ENCODE measurements at regions not wholly inside any gene's neighbourhood (a gene's known extent, or its start where the extent isn't known, plus 50 kb on each side); places are given as distances from the start of the nearest gene placed in this dataset.

DNA sequence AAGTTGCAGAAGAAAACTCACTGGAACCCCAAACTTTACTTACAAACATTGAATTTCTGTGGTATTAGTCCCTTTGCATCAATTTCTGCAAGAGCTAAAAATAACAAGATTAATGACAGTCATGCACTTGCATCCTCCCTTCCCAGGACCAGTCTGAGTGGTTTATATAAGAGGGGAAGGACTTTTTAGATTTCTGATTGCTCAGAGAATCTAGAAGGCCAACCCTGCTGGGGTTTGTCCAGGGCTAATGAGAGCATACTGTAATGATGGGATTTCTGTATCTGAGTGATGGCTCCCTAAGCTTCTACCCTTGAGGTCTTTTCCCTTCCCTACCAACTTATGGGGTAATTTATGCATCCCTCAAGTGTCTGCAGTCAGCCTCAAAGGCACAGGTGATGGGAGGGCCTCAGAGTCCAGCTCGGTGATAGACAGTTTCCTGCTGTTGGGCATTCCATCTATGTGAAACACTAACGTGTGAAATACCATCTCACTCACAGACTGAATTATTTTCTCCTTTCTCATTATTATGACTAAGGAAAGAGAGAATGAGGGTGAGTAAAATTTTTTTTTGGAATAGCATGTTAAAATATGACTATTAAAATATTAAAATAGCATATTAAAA is 556.3 kb downstream of the RIT2 start:
- Mint-ChIP-seq H3K27me3 (no peaks in the 10 kb centered on the region), H3K4me1 (no peaks in the 10 kb centered on the region), H3K27ac (no peak overlapping the region), H3K36me3 (ENCODE audit: low read depth) (no peaks in the 10 kb centered on the region), H3K4me3 (no peak overlapping the region), H3K9me3 (no peaks in the 10 kb centered on the region)
- DNase-seq: no peak
- POLR2A ChIA-PET: no interaction called here
- CTCF ChIA-PET: no interaction called here

DNA sequence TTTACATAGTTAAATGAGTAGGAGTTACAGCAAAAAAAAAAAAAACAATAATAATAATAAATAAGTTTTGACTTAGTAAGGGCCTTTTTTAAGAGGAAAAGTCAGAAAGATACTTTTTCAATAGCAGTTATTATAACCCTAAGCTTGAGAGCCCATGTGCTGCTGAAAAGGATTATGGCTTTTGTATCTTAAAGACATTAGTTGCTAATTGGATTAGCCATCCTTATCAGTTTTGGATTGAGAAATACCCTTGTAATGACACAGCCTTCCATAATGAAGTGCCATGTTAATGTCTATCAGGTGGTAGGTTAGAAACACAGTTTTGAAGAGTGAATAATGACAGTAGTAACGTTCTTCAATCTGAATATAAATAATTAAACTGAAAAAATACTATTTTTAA is 554.0 kb downstream of the RIT2 start:
- POLR2A ChIA-PET: no interaction called here
- H3K27me3 Mint-ChIP-seq: no peaks in the 10 kb centered on the region
- H3K9me3 Mint-ChIP-seq: no peaks in the 10 kb centered on the region
- H3K36me3 Mint-ChIP-seq (ENCODE audit: low read depth): no peaks in the 10 kb centered on the region
- CTCF ChIA-PET: no interaction called here
- H3K27ac Mint-ChIP-seq: no peak overlapping the region
- no peak overlapping the region for H3K4me3 Mint-ChIP-seq
- H3K4me1 Mint-ChIP-seq: no peaks in the 10 kb centered on the region
- DNase-seq: no peak

DNA sequence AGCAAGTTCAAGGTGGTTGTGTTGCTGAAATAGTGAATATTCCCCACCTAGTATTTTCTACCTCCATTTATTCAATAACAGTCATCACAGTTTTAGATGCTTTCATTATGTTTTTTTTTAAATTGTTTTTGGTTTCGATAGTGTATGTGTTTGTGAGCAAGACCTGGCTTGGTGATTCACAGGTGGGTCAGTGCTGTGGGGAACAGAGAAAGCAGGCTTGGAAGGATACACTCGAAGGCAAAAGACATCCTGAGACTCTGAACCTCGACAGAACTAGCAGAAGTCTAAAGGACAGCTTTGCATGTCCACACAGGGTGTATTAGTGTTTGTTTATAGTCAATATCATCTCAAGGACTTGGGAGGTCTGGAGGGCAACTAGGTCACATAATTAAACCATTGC is 551.5 kb downstream of the RIT2 start:
- Mint-ChIP-seq H3K4me1 (no peaks in the 10 kb centered on the region), H3K27me3 (no peaks in the 10 kb centered on the region), H3K36me3 (ENCODE audit: low read depth) (no peaks in the 10 kb centered on the region), H3K9me3 (no peaks in the 10 kb centered on the region), H3K27ac (no peak overlapping the region), H3K4me3 (no peak overlapping the region)
- ChIA-PET CTCF (no interaction called here), POLR2A (no interaction called here)
- DNase-seq: no peak

DNA sequence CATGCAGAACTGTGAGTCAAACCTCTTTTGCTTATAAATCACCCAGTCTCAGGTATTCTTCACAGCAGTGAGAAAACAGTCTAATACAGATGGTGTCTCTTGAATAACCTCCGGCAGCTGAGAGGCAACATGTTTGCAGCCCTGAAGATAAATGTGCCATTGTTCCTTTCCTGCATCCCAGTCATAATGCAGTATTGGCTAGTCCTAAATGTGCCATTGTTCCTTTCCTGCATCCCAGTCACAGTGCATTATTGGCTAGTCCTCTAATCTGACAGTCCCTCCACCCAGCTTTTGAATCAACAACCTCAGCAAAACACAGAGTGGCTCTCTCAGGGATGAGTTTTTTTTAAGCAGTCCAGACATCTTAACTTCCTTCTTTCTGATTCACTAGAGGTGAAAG is 550.7 kb downstream of the RIT2 start:
- Mint-ChIP-seq H3K27me3 (no peaks in the 10 kb centered on the region), H3K4me3 (no peak overlapping the region), H3K27ac (no peak overlapping the region), H3K36me3 (ENCODE audit: low read depth) (no peaks in the 10 kb centered on the region), H3K4me1 (no peaks in the 10 kb centered on the region), H3K9me3 (no peaks in the 10 kb centered on the region)
- CTCF ChIA-PET: no interaction called here
- POLR2A ChIA-PET: no interaction called here
- no peak for DNase-seq

DNA sequence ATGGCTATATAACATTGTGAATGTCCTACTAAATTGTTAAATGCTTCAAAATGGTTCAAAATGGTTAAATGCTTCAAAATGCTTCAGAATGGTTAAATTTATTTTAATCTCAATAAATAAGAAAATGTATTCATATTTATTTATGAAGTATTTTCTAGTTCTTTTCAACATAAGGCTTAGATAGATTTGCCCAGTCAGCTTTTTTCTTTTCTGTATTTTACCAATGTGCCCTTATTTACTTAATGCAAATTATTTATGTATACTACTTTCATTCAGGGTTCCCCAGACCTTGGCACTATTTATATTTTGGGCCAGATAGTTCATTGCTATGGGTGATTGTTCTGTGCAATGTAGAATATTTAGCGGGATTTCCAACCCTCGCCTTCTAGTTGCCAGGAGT is 546.7 kb downstream of the RIT2 start:
- Mint-ChIP-seq H3K4me1 (no peaks in the 10 kb centered on the region), H3K36me3 (ENCODE audit: low read depth) (no peaks in the 10 kb centered on the region), H3K9me3 (peaks cover 2% of the 10 kb centered on the region), H3K27me3 (no peaks in the 10 kb centered on the region), H3K4me3 (no peak overlapping the region), H3K27ac (no peak overlapping the region)
- ChIA-PET CTCF (no interaction called here), POLR2A (no interaction called here)
- no peak for DNase-seq

DNA sequence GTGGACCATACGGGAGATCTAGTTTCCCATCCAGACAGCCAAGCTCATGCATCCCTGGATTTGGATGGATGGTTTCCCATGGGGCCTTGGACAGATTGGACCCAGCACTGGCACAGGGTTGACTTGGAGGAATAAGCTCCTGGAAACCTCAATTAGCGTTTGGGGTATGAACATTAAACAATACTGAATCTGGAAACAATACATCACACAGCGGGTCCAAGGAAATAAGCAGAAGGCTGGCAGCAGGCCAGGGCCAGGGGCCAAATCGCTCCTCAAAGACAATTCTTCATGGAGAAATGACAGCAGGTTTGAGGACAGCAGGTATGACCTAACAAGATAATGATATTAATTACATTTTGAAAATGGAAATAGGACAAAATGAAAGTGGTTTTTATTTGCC is 540.6 kb downstream of the RIT2 start:
- H3K27me3 Mint-ChIP-seq: no peaks in the 10 kb centered on the region
- ChIA-PET POLR2A (no interaction called here), CTCF (no interaction called here)
- H3K27ac Mint-ChIP-seq: no peak overlapping the region
- H3K9me3 Mint-ChIP-seq: peaks cover 2% of the 10 kb centered on the region
- H3K4me1 Mint-ChIP-seq: no peaks in the 10 kb centered on the region
- H3K4me3 Mint-ChIP-seq: no peak overlapping the region
- DNase-seq: no peak
- H3K36me3 Mint-ChIP-seq (ENCODE audit: low read depth): no peaks in the 10 kb centered on the region

DNA sequence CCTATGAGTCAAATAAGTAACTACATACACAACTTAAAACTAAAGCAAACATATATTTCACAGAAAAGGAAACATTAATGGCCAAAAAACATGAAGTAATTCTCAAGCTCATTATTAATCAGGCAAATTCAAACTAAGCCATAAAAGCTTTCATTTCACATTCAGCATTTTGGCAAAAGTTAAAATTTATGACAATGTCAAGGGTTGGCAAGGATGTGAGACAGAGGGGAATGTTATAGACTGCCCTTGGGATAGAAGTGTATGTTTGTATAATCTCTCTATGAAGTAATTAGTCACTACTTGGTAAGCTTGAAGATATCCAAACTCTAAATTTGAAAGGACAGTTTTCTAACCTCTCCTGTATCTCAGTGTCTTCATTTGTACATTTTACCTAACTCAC is 539.4 kb downstream of the RIT2 start:
- no peak overlapping the region for H3K27ac Mint-ChIP-seq
- POLR2A ChIA-PET: interaction anchor here (0.6 kb wide), 1 partner anchor 503 kb away, joined by 3 read pairs; no protein-coding TSS in a partner anchor
- H3K4me3 Mint-ChIP-seq: no peak overlapping the region
- no peaks in the 10 kb centered on the region for H3K27me3 Mint-ChIP-seq
- CTCF ChIA-PET: no interaction called here
- H3K9me3 Mint-ChIP-seq: peaks cover 2% of the 10 kb centered on the region
- no peaks in the 10 kb centered on the region for H3K36me3 Mint-ChIP-seq (ENCODE audit: low read depth)
- no peaks in the 10 kb centered on the region for H3K4me1 Mint-ChIP-seq
- DNase-seq: no peak

DNA sequence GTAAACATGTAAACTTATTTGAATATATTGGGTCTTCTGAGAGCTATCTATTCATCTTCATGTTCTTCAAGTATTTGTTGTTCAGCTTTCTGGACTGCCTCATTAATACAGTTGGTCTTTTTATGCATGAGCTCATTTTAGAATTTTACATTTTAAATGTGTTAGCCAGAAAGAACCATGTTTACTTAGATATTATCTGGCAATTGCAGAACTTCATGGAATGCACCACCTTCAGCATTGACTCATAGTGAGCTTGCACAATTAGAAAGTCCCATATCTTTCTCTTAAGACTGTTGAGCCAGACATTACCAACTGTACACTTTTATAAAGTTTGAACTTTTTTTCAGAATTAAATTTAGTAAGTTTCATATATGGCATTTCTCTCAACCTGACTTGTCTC is 536.7 kb downstream of the RIT2 start:
- no peaks in the 10 kb centered on the region for H3K36me3 Mint-ChIP-seq (ENCODE audit: low read depth)
- ChIA-PET CTCF (no interaction called here), POLR2A (no interaction called here)
- no peak for DNase-seq
- no peaks in the 10 kb centered on the region for H3K9me3 Mint-ChIP-seq
- no peaks in the 10 kb centered on the region for H3K4me1 Mint-ChIP-seq
- no peak overlapping the region for H3K4me3 Mint-ChIP-seq
- H3K27me3 Mint-ChIP-seq: no peaks in the 10 kb centered on the region
- H3K27ac Mint-ChIP-seq: no peak overlapping the region

DNA sequence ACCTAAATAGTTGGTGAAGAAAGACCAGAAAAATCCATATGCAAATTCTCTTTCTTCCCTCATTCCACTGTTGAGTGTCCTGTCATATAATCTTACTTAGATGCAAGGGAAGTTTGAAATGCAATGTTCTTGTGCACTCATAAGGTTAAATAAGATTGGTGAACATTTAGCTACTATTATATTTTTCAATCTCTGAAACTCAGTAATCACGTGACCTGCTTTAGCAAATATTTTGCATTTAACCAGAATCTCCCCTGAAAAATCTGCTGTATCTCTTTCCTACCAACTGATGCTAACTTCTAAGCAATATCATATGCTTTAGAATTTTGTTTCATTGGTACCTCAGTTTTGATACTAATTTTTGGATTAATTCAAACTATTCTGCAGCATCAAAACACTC is 533.2 kb downstream of the RIT2 start:
- Mint-ChIP-seq H3K27me3 (no peaks in the 10 kb centered on the region), H3K27ac (no peak overlapping the region), H3K9me3 (peaks cover 5% of the 10 kb centered on the region), H3K4me3 (no peak overlapping the region), H3K36me3 (ENCODE audit: low read depth) (no peaks in the 10 kb centered on the region), H3K4me1 (no peaks in the 10 kb centered on the region)
- CTCF ChIA-PET: no interaction called here
- DNase-seq: no peak
- POLR2A ChIA-PET: no interaction called here

DNA sequence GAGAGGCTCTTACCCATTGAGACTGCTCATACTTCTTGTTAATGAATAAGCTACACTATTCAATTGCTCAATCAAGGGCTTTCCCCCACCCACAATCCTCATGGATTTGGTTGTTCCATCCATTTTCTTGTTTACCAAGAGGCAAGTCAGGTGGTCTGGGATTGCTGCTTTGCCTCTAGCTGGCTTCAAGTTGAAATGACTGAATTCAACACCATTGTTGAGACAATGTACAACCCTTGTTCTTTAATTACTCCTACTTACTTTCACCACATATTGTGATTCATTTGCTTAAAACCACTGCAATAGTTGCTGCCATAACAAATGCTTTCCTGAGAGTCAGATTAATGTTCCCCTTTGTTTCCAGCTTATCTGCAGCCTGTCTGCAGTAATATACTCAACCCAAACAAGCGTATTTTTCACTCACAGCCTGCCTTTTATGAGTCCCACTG is 532.2 kb downstream of the RIT2 start:
- DNase-seq: no peak
- Mint-ChIP-seq H3K9me3 (peaks cover 5% of the 10 kb centered on the region), H3K27ac (no peak overlapping the region), H3K4me1 (no peaks in the 10 kb centered on the region), H3K36me3 (ENCODE audit: low read depth) (no peaks in the 10 kb centered on the region), H3K4me3 (no peak overlapping the region), H3K27me3 (no peaks in the 10 kb centered on the region)
- POLR2A ChIA-PET: no interaction called here
- CTCF ChIA-PET: no interaction called here

DNA sequence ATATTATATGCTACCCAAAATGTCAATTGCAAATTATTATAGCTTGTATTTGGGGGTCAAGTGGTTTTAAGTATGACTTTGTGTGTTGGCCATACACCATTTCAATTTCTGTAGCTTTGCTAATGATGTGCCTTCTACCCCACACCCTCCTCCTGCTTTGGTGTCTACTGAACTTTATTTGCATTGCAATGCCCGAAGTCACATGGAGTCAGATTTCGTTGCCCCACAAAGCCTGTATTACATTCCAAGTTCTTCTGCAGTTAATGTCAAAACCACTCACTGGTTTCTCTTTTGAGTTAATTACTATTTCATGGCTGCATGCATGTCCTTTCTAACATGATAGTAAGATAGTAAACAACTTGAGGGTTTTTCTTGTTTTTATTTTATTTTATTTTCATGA is 528.9 kb downstream of the RIT2 start:
- Mint-ChIP-seq H3K36me3 (ENCODE audit: low read depth) (no peaks in the 10 kb centered on the region), H3K9me3 (peaks cover 7% of the 10 kb centered on the region), H3K27me3 (no peaks in the 10 kb centered on the region), H3K4me3 (no peak overlapping the region), H3K27ac (no peak overlapping the region), H3K4me1 (no peaks in the 10 kb centered on the region)
- ChIA-PET CTCF (no interaction called here), POLR2A (no interaction called here)
- DNase-seq: no peak

DNA sequence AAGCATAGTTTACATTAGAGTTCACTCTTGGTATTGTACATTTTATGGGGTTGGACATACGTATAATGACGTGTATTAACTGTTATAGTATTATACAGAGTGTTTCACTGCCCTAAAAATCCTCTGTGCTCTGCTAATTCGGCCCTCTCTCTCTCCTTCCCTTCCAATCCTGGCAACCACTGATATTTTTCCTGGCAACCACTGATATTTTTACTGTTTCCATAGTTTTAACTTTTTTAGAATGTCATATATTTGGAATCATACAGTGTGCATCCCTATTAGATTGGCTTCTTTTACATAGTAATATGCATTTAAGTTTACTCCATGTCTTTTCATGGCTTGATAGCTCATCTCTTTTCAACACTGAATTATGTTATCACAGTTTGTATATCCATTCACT is 526.7 kb downstream of the RIT2 start:
- no peaks in the 10 kb centered on the region for H3K4me1 Mint-ChIP-seq
- POLR2A ChIA-PET: no interaction called here
- no peaks in the 10 kb centered on the region for H3K36me3 Mint-ChIP-seq (ENCODE audit: low read depth)
- H3K27me3 Mint-ChIP-seq: no peaks in the 10 kb centered on the region
- H3K27ac Mint-ChIP-seq: no peak overlapping the region
- CTCF ChIA-PET: no interaction called here
- DNase-seq: no peak
- peaks cover 7% of the 10 kb centered on the region for H3K9me3 Mint-ChIP-seq
- no peak overlapping the region for H3K4me3 Mint-ChIP-seq

DNA sequence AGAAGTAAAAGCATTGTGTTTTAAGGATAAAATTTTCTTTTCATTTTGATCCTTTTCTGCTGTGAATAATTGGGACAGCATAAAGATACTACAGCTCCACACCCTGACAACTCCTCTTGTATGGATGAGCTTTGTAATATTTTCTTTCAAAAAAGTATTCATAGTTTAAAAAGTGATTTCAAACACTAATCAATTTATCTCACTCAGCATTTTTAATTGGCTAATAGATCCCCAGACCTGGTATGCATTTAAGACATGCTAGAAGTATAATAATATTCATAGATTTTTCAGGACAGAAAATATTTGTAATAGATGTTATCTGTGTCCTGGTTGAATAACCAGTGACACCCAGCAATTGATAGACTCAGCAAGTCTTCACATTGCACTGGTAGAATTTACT is 510.7 kb downstream of the RIT2 start:
- no peak for DNase-seq
- Mint-ChIP-seq H3K27ac (no peak overlapping the region), H3K4me3 (no peak overlapping the region), H3K9me3 (no peaks in the 10 kb centered on the region), H3K36me3 (ENCODE audit: low read depth) (no peaks in the 10 kb centered on the region), H3K4me1 (no peaks in the 10 kb centered on the region), H3K27me3 (no peaks in the 10 kb centered on the region)
- POLR2A ChIA-PET: no interaction called here
- CTCF ChIA-PET: no interaction called here

DNA sequence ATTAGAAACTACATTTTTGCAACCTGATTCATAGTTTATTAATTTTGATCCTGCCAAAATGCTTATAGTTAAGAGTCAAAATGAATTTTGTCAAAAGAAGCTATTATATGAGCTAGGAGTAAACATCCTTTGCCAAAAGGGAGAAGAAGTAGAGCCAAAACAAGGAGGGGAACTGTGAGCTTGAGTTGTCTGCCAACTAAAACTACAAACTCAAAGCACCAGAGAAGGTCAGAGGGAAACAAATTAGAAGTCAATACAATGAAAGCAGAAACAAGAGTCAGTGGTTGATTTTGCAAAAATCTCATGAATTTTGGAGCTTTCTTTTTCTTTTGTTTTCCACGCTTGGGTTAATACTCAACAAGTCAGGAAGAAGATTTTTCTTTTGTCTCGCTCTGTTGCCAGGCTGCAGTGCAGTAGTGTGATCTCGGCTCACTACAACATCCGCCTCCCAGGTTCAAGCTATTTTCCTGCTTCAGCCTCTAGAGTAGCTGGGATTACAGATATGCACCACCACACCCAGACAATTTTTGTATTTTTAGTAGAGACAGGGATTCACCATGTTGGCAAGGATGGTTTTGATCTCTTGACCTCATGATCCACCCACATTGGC is 508.5 kb downstream of the RIT2 start:
- peaks cover 2% of the 10 kb centered on the region for H3K9me3 Mint-ChIP-seq
- no peaks in the 10 kb centered on the region for H3K4me1 Mint-ChIP-seq
- CTCF ChIA-PET: interaction anchor here (2.0 kb wide), 1 partner anchor 11 kb away, joined by 6 read pairs; no protein-coding TSS in a partner anchor
- no peak overlapping the region for H3K27ac Mint-ChIP-seq
- POLR2A ChIA-PET: no interaction called here
- H3K27me3 Mint-ChIP-seq: no peaks in the 10 kb centered on the region
- no peaks in the 10 kb centered on the region for H3K36me3 Mint-ChIP-seq (ENCODE audit: low read depth)
- no peak for DNase-seq
- no peak overlapping the region for H3K4me3 Mint-ChIP-seq
